ENCODE measurements at regions not wholly inside any gene's neighbourhood (a gene's known extent, or its start where the extent isn't known, plus 50 kb on each side); places are given as distances from the start of the nearest gene placed in this dataset.
A peak's percentile ranks its signal among the peaks of the same experiment; 100 is the strongest.

- no peak for DNase-seq (ENCODE audit: low spot score in 2 of 2)
- intact Hi-C loops (cut with DNase I; ENCODE audit: low total_unique reads) = no loop called here
- TF ChIP-seq CTCF (IDR thresholded peaks at IDR 0.05) (no peak), POLR2A (IDR thresholded peaks at IDR 0.05) (no peak)
- 61 to 87% methylated on average over 3 of the region's 3 CpGs for WGBS, 2 donors
- H3K4me3 ChIP-seq (ENCODE audit: low read depth, poor library complexity, severe bottlenecking) = no peak overlapping the region
These were observed 450.6 kb upstream of the TGFBR2 start for GRCh38 chr3:30155755-30156154.

- WGBS, 2 donors = 83 to 93% methylated on average over 4 of the region's 4 CpGs
- no peak overlapping the region for H3K4me3 ChIP-seq (ENCODE audit: low read depth, poor library complexity, severe bottlenecking)
- intact Hi-C loops (cut with DNase I; ENCODE audit: low total_unique reads) = no loop called here
- no peak for TF ChIP-seq POLR2A (IDR thresholded peaks at IDR 0.05)
- no peak for TF ChIP-seq CTCF (IDR thresholded peaks at IDR 0.05)
- no peak for DNase-seq (ENCODE audit: low spot score in 2 of 2)
These were observed 449.6 kb upstream of the TGFBR2 start for GRCh38 chr3:30156586-30157498.

GRCh38 chr3:30161375-30161774 is 445.0 kb upstream of the TGFBR2 start:
- H3K4me3 ChIP-seq (ENCODE audit: low read depth, poor library complexity, severe bottlenecking) = no peak overlapping the region
- intact Hi-C loops (cut with DNase I; ENCODE audit: low total_unique reads) = no loop called here
- DNase-seq (ENCODE audit: low spot score in 2 of 2) = peak in 1 of 2 donors; percentile 31
- TF ChIP-seq CTCF (IDR thresholded peaks at IDR 0.05) = no peak
- TF ChIP-seq POLR2A (IDR thresholded peaks at IDR 0.05) = no peak
- 53 to 74% methylated on average over 6 of the region's 6 CpGs for WGBS, 2 donors

GRCh38 chr3:30162579-30162978 is 443.8 kb upstream of the TGFBR2 start:
- DNase-seq (ENCODE audit: low spot score in 2 of 2) = no peak
- 66 to 68% methylated on average over 3 of the region's 3 CpGs for WGBS, 2 donors
- intact Hi-C loops (cut with DNase I; ENCODE audit: low total_unique reads) = no loop called here
- no peak for TF ChIP-seq CTCF (IDR thresholded peaks at IDR 0.05)
- no peak for TF ChIP-seq POLR2A (IDR thresholded peaks at IDR 0.05)
- H3K4me3 ChIP-seq (ENCODE audit: low read depth, poor library complexity, severe bottlenecking) = no peak overlapping the region

GRCh38 chr3:30166535-30166934 is 439.9 kb upstream of the TGFBR2 start:
- intact Hi-C loops (cut with DNase I; ENCODE audit: low total_unique reads) = no loop called here

More at GRCh38 chr3:30166535-30166934, 439.9 kb upstream of the TGFBR2 start:
- 89 to 95% methylated on average over 4 of the region's 4 CpGs for WGBS, 2 donors
- no peak for DNase-seq (ENCODE audit: low spot score in 2 of 2)
- no peak for TF ChIP-seq CTCF (IDR thresholded peaks at IDR 0.05)
- no peak for TF ChIP-seq POLR2A (IDR thresholded peaks at IDR 0.05)
- no peak overlapping the region for H3K4me3 ChIP-seq (ENCODE audit: low read depth, poor library complexity, severe bottlenecking)
